ENCODE measurements at regions not wholly inside any gene's neighbourhood (a gene's known extent, or its start where the extent isn't known, plus 50 kb on each side); places are given as distances from the start of the nearest gene placed in this dataset.

GRCh38 chr17:79515646-79516571 lies 94.9 kb downstream of the RBFOX3 start:
- H3K4me2 ChIP-seq = peak overlapping the region; percentile 81
- H4K20me1 ChIP-seq = no peaks in the 10 kb centered on the region
- peaks cover 54% of the 10 kb centered on the region for H3K4me1 ChIP-seq
- peaks cover 29% of the 10 kb centered on the region for H3K9me3 ChIP-seq
- H3K27ac ChIP-seq = peak overlapping the region; percentile 66
- TF ChIP-seq Cebpa-rat (IDR thresholded peaks at IDR 0.05) = no peak
- no peak overlapping the region for H3K4me3 ChIP-seq
- peak overlapping the region; percentile 38; the same call in 1 of the 2 replicates for H3K9ac ChIP-seq
- 0 out of 2 replicates have a peak, but pooled peaks cover 7% of the 10 kb centered on the region for H3K27me3 ChIP-seq
- H3K36me3 ChIP-seq = peaks cover 6% of the 10 kb centered on the region; the same call in 1 of the 2 replicates

- Histone ChIP-seq H3K4me1 (peaks cover 54% of the 10 kb centered on the region), H4K20me1 (no peaks in the 10 kb centered on the region), H3K9me3 (peaks cover 32% of the 10 kb centered on the region), H3K36me3 (peaks cover 6% of the 10 kb centered on the region; the same call in 1 of the 2 replicates), H3K9ac (no peak overlapping the region), H3K27ac (peak overlapping the region; percentile 49), H3K4me3 (no peak overlapping the region), H3K4me2 (peak overlapping the region; percentile 81), H3K27me3 (0 out of 2 replicates have a peak, but pooled peaks cover 7% of the 10 kb centered on the region)
- TF ChIP-seq Cebpa-rat (IDR thresholded peaks at IDR 0.05) = no peak
Measured at GRCh38 chr17:79515110-79515509, 95.7 kb downstream of the RBFOX3 start.

DNA sequence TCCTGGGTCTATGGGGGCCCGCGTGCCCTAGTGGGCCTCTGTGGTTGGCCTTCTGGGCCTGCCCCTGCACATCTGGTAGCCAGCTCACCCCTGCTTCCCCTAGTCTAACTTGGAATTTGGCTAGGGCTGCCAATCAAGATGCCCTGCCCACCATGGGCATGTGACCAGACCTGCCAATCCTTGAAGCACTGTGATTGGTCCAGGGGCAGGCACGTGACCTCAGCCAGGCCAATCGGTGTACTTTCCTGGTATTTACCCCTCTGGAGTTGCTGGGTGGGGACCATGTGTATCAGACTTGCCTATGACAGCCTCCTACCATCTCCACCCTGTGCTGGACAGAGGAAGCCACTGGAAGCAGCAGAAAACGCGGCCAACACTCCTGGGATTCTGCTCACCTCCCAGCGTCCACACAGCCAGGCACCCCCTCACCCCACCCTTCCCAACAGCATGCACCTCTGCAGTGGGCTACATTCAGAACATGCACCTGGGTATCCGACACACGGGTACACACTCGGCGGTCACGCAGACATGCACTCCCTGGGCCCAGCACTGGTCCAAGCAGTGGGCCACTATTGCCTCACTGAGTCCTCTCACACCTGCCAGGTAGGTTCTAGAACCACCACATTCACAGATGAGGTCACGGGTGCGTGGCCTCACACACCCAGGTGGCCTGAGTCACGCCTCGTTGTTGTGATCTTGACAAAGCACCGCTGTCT lies 96.9 kb downstream of the RBFOX3 start:
- Histone ChIP-seq H3K9me3 (peaks cover 32% of the 10 kb centered on the region), H3K27me3 (0 out of 2 replicates have a peak, but pooled peaks cover 7% of the 10 kb centered on the region)
- no peak for TF ChIP-seq Cebpa-rat (IDR thresholded peaks at IDR 0.05)

DNA sequence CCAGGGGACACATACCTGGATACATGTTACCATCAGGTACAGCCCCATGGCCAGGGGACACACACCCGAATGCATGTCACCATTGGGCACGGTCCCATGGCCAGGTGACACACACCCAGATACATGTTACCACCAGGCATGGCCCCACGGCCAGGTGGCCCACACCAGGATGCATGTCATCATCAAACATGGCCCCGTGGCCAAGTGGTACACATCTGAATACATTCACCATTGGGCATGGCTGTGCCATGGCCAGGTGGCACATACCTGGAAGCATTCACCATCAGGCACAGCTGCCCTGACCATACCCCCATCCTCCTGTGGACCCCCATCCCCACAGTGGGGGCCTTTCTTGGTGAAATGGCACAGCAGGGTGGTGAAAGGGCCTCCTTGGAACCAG lies 97.6 kb downstream of the RBFOX3 start:
- H3K4me1 ChIP-seq = peaks cover 44% of the 10 kb centered on the region

More for the DNA sequence above, 96.9 kb downstream of the RBFOX3 start:
- Histone ChIP-seq H3K27ac (no peak overlapping the region), H3K4me3 (no peak overlapping the region), H3K9ac (no peak overlapping the region), H3K36me3 (peaks cover 6% of the 10 kb centered on the region; the same call in 1 of the 2 replicates), H4K20me1 (no peaks in the 10 kb centered on the region), H3K4me1 (peaks cover 52% of the 10 kb centered on the region), H3K4me2 (peak overlapping the region; percentile 81)

DNA sequence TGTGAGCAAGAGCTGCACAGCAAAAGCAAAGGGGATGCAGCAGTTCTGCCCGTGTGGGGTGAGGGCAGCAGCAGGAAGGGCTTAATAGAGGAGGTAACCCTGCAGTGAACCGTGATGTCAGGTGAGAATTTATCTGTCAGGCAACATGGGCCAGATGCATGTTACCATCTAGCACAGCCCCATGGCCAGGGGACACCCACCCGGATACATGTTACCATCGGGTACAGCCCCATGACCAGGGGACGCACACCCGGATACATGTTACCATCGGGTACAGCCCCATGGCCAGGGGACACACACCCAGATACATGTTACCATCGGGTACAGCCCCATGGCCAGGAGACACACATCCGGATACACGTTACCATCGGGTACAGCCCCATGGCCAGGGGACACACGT lies 99.4 kb downstream of the RBFOX3 start:
- Histone ChIP-seq H3K4me2 (no peak overlapping the region), H3K9ac (no peak overlapping the region), H3K27me3 (no peaks in the 10 kb centered on the region), H3K9me3 (peaks cover 32% of the 10 kb centered on the region), H3K4me1 (peaks cover 30% of the 10 kb centered on the region), H3K4me3 (no peak overlapping the region), H4K20me1 (no peaks in the 10 kb centered on the region), H3K36me3 (peaks cover 6% of the 10 kb centered on the region; the same call in 1 of the 2 replicates), H3K27ac (no peak overlapping the region)
- TF ChIP-seq Cebpa-rat (IDR thresholded peaks at IDR 0.05) = no peak

More for the DNA sequence above, 97.6 kb downstream of the RBFOX3 start:
- no peak overlapping the region for H3K27ac ChIP-seq
- 0 out of 2 replicates have a peak, but pooled peaks cover under 1% of the 10 kb centered on the region for H3K27me3 ChIP-seq
- H3K9ac ChIP-seq = no peak overlapping the region
- TF ChIP-seq Cebpa-rat (IDR thresholded peaks at IDR 0.05) = no peak
- no peaks in the 10 kb centered on the region for H4K20me1 ChIP-seq
- peaks cover 32% of the 10 kb centered on the region for H3K9me3 ChIP-seq
- H3K4me2 ChIP-seq = 0 out of 2 replicates have a peak overlapping the region, but pooled peaks have one; percentile 81
- H3K4me3 ChIP-seq = no peak overlapping the region
- peaks cover 6% of the 10 kb centered on the region; the same call in 1 of the 2 replicates for H3K36me3 ChIP-seq

- no peaks in the 10 kb centered on the region for H4K20me1 ChIP-seq
Measured at GRCh38 chr17:79510071-79510470, 100.8 kb downstream of the RBFOX3 start.

DNA sequence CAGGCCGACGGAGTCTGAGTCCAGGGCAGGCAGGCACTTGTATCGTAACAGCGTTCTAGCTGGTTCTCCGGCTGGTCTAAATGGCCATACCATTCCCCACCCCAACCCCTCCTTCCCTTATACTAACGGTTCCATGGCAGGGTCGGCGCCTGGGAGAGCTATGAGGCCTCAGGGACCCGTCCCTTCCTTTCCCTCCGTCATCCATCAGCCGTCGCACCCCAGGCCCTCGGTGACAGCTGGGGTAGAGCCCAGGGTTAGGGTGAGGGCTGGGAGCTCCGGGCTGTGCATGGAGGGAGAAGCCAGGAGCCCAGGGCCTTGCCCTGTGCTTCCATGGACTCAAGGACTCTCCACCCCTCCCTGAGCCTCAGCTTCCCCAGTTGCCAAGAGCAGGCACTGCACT lies 101.4 kb downstream of the RBFOX3 start:
- Histone ChIP-seq H4K20me1 (no peaks in the 10 kb centered on the region), H3K27me3 (no peaks in the 10 kb centered on the region), H3K9ac (no peak overlapping the region), H3K4me2 (no peak overlapping the region), H3K4me1 (peaks cover 10% of the 10 kb centered on the region), H3K4me3 (no peak overlapping the region), H3K27ac (no peak overlapping the region), H3K36me3 (peaks cover 6% of the 10 kb centered on the region; the same call in 1 of the 2 replicates), H3K9me3 (peaks cover 32% of the 10 kb centered on the region)
- no peak for TF ChIP-seq Cebpa-rat (IDR thresholded peaks at IDR 0.05)

More at GRCh38 chr17:79510071-79510470, 100.8 kb downstream of the RBFOX3 start:
- Histone ChIP-seq H3K36me3 (peaks cover 6% of the 10 kb centered on the region; the same call in 1 of the 2 replicates), H3K27me3 (no peaks in the 10 kb centered on the region), H3K9me3 (peaks cover 32% of the 10 kb centered on the region), H3K4me1 (peaks cover 16% of the 10 kb centered on the region), H3K4me2 (no peak overlapping the region), H3K9ac (no peak overlapping the region), H3K4me3 (no peak overlapping the region), H3K27ac (no peak overlapping the region)
- no peak for TF ChIP-seq Cebpa-rat (IDR thresholded peaks at IDR 0.05)

DNA sequence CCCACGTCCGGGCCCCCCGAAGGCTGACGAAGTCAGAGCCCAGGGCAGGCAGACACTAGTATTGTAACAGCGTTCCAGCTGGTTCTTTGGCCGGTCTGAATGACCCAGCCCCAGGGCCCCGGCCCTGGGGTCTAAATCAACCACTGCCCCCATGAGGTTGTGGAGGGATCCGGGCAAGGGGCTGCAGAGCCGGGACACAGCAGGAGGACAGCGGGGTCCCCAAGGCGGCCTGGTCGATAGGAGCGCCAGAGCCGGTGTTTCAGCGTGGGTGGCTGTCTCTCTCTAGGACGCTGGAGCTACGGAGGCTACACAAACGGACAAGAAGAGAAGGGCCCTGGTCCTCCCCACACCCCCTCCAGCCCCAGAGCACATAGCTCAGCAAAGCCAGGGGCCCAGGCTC lies 101.8 kb downstream of the RBFOX3 start:
- H3K36me3 ChIP-seq = peaks cover 6% of the 10 kb centered on the region; the same call in 1 of the 2 replicates
- H3K4me2 ChIP-seq = no peak overlapping the region
- no peak for TF ChIP-seq Cebpa-rat (IDR thresholded peaks at IDR 0.05)
- H3K4me1 ChIP-seq = peaks cover 5% of the 10 kb centered on the region
- no peaks in the 10 kb centered on the region for H4K20me1 ChIP-seq
- H3K27ac ChIP-seq = no peak overlapping the region
- no peak overlapping the region for H3K9ac ChIP-seq
- H3K27me3 ChIP-seq = no peaks in the 10 kb centered on the region
- H3K4me3 ChIP-seq = no peak overlapping the region
- peaks cover 32% of the 10 kb centered on the region for H3K9me3 ChIP-seq

- no peak overlapping the region for H3K9ac ChIP-seq
- no peak overlapping the region for H3K27ac ChIP-seq
- peaks cover 5% of the 10 kb centered on the region; the same call in 1 of the 2 replicates for H3K36me3 ChIP-seq
- no peak for TF ChIP-seq Cebpa-rat (IDR thresholded peaks at IDR 0.05)
- H3K9me3 ChIP-seq = peaks cover 25% of the 10 kb centered on the region
- no peaks in the 10 kb centered on the region for H3K27me3 ChIP-seq
- no peak overlapping the region for H3K4me3 ChIP-seq
- H3K4me2 ChIP-seq = no peak overlapping the region
- no peaks in the 10 kb centered on the region for H3K4me1 ChIP-seq
- no peaks in the 10 kb centered on the region for H4K20me1 ChIP-seq
Measured at GRCh38 chr17:79508291-79508716, 102.5 kb downstream of the RBFOX3 start.

All from BLaER1 (cell line).